Lower leg skin (tissue), 4 donors: ENCODE measurements at regions not wholly inside any gene's neighbourhood (a gene's known extent, or its start where the extent isn't known, plus 50 kb on each side); places are given as distances from the start of the nearest gene placed in this dataset.

ENCODE experiments used
- DNase-seq, 2 donors: peaks; one replicate each; pipeline ENCODE4 v3.0.0-alpha.2; 2019; ENCODE audit warnings: low spot score in 2 of 2
- H3K4me3 ChIP-seq: fragments of 200-600 bp; sonication (generic); 2 replicates; pipeline ENCODE4 v1.5.1; 2017; ENCODE audit warnings: mild to moderate bottlenecking, low read depth; ENCODE audit not compliant: poor library complexity, severe bottlenecking
- CTCF ChIP-seq, 3 donors: fragments of 450-650 bp; IDR thresholded peaks; one replicate each; pipeline ENCODE4 v1.5.1; 2016; ENCODE audit warnings: antibody characterized with exemption in 3 of 3, mild to moderate bottlenecking in 3 of 3, moderate library complexity in 2 of 3
- POLR2A ChIP-seq, 2 donors: fragments of 450-650 bp; IDR thresholded peaks; one replicate each; pipeline ENCODE4 v1.6.1; 2016 to 2017; ENCODE audit warnings: antibody characterized with exemption in 2 of 2, mild to moderate bottlenecking in 1 of 2, moderate library complexity in 1 of 2
- WGBS, 2 donors: methylation state at CpG; one replicate each; pipeline ENCODE4 v1.1.5; 2018; 5-methylcytosine and 5-hydroxymethylcytosine counted together
- intact Hi-C: fragments of 100-400 bp; cut with DNase I; formaldehyde crosslinking; loops from one replicate; pipeline ENCODE4 v1.15.0; 2023; ENCODE audit warnings: low total_unique reads

GRCh38 chr17:69995476-69995875 lies 79.5 kb upstream of the KCNJ16 start:
- intact Hi-C loops = no loop called here
- 66 to 83% methylated on average over 2 of the region's 2 CpGs for WGBS, 2 donors
- no peak overlapping the region for H3K4me3 ChIP-seq
- no peak for DNase-seq
- TF ChIP-seq CTCF (IDR thresholded peaks at IDR 0.05) (no peak), POLR2A (IDR thresholded peaks at IDR 0.05) (no peak)

GRCh38 chr17:69997332-69997731 lies 77.7 kb upstream of the KCNJ16 start:
- TF ChIP-seq POLR2A (IDR thresholded peaks at IDR 0.05) = no peak
- no peak for TF ChIP-seq CTCF (IDR thresholded peaks at IDR 0.05)
- no peak overlapping the region for H3K4me3 ChIP-seq
- DNase-seq = no peak
- intact Hi-C loops = no loop called here

- intact Hi-C loops = no loop called here
- no peak for TF ChIP-seq POLR2A (IDR thresholded peaks at IDR 0.05)
- no peak for TF ChIP-seq CTCF (IDR thresholded peaks at IDR 0.05)
- 84 to 91% methylated on average over 1 of the region's 1 CpG for WGBS, 2 donors
- no peak for DNase-seq
- H3K4me3 ChIP-seq = no peak overlapping the region
Measured at GRCh38 chr17:69999253-69999652, 75.8 kb upstream of the KCNJ16 start.

- TF ChIP-seq CTCF (IDR thresholded peaks at IDR 0.05) = no peak
- H3K4me3 ChIP-seq = no peak overlapping the region
- no peak for DNase-seq
- intact Hi-C loops = no loop called here
- WGBS, 2 donors = 81 to 90% methylated on average over 4 of the region's 4 CpGs
Measured at GRCh38 chr17:70006159-70006558, 68.9 kb upstream of the KCNJ16 start.

GRCh38 chr17:70011750-70012149 lies 63.3 kb upstream of the KCNJ16 start:
- intact Hi-C loops = no loop called here
- TF ChIP-seq POLR2A (IDR thresholded peaks at IDR 0.05) (no peak), CTCF (IDR thresholded peaks at IDR 0.05) (no peak)
- 43 to 53% methylated on average over 1 of the region's 1 CpG for WGBS, 2 donors
- DNase-seq = no peak
- H3K4me3 ChIP-seq = no peak overlapping the region

GRCh38 chr17:70013911-70014310 lies 61.1 kb upstream of the KCNJ16 start:
- intact Hi-C loops = no loop called here
- TF ChIP-seq POLR2A (IDR thresholded peaks at IDR 0.05) = no peak
- no peak for TF ChIP-seq CTCF (IDR thresholded peaks at IDR 0.05)
- 58 to 60% methylated on average over 4 of the region's 4 CpGs for WGBS, 2 donors
- DNase-seq = no peak
- no peak overlapping the region for H3K4me3 ChIP-seq
